H9 (cell line): ENCODE measurements at regions not wholly inside any gene's neighbourhood (a gene's known extent, or its start where the extent isn't known, plus 50 kb on each side); places are given as distances from the start of the nearest gene placed in this dataset.

Experiments
- DNase-seq: peaks from one replicate; pipeline ENCODE4 v3.0.0-alpha.2; 2017
- H2AFZ ChIP-seq: one replicate; pipeline ENCODE4 v1.6.1; 2013; ENCODE audit warnings: mild to moderate bottlenecking, low read length, control low read depth, moderate library complexity
- H2AK5ac ChIP-seq: 2 replicates; pipeline ENCODE4 v1.6.1; 2013; ENCODE audit warnings: low read length, control low read depth, mixed read lengths; ENCODE audit not compliant: insufficient read length
- H2BK120ac ChIP-seq: one replicate; pipeline ENCODE4 v1.6.1; 2013; ENCODE audit warnings: low read depth, mild to moderate bottlenecking, low read length, control low read depth, inconsistent platforms; ENCODE audit not compliant: poor library complexity, severe bottlenecking
- H2BK12ac ChIP-seq: 2 replicates; pipeline ENCODE4 v1.6.1; 2013; ENCODE audit warnings: low read length, control low read depth, mixed read lengths, low read depth; ENCODE audit not compliant: insufficient read length
- H2BK15ac ChIP-seq: 2 replicates; pipeline ENCODE4 v1.6.1; 2013; ENCODE audit warnings: low read depth, low read length, control low read depth
- H2BK20ac ChIP-seq: one replicate; pipeline ENCODE4 v1.6.1; 2013; ENCODE audit warnings: low read depth, mild to moderate bottlenecking, low read length, control low read depth, inconsistent platforms; ENCODE audit not compliant: poor library complexity, severe bottlenecking
- H2BK5ac ChIP-seq: 2 replicates; pipeline ENCODE4 v1.6.1; 2013; ENCODE audit warnings: low read length, control low read depth, mixed read lengths; ENCODE audit not compliant: insufficient read length
- H3K14ac ChIP-seq: 2 replicates; pipeline ENCODE4 v1.6.1; 2013; ENCODE audit warnings: low read length, control low read depth; ENCODE audit not compliant: insufficient read depth
- H3K18ac ChIP-seq: 2 replicates; pipeline ENCODE4 v1.6.1; 2013; ENCODE audit warnings: low read depth, mild to moderate bottlenecking, mixed read lengths, low read length, control low read depth; ENCODE audit not compliant: insufficient read length
- H3K23ac ChIP-seq: 2 replicates; pipeline ENCODE4 v1.6.1; 2013; ENCODE audit warnings: low read length, control low read depth, mixed read lengths, low read depth; ENCODE audit not compliant: insufficient read length
- H3K23me2 ChIP-seq: 2 replicates; pipeline ENCODE4 v1.6.1; 2013; ENCODE audit warnings: low read depth, mild to moderate bottlenecking, mixed read lengths, low read length, control low read depth; ENCODE audit not compliant: insufficient read length, poor library complexity, severe bottlenecking
- H3K27ac ChIP-seq: 2 replicates; pipeline ENCODE4 v1.5.1; 2013; ENCODE audit warnings: low read length, control low read depth, mixed read lengths, low read depth; ENCODE audit not compliant: insufficient read length
- H3K27me3 ChIP-seq: 2 replicates; pipeline ENCODE4 v1.6.1; 2013; ENCODE audit warnings: low read length, control low read depth, inconsistent platforms; ENCODE audit not compliant: insufficient read depth
- H3K4ac ChIP-seq: 2 replicates; pipeline ENCODE4 v1.6.1; 2013; ENCODE audit warnings: low read depth, mild to moderate bottlenecking, control low read depth, inconsistent platforms, low read length, moderate library complexity
- H3K4me1 ChIP-seq: 2 replicates; pipeline ENCODE4 v1.6.1; 2013; ENCODE audit warnings: low read length, control low read depth, inconsistent platforms; ENCODE audit not compliant: insufficient read depth
- H3K4me2 ChIP-seq: 2 replicates; pipeline ENCODE4 v1.6.1; 2013; ENCODE audit warnings: low read length, control low read depth, mixed read lengths; ENCODE audit not compliant: insufficient read length, insufficient read depth
- H3K56ac ChIP-seq: 2 replicates; pipeline ENCODE4 v1.6.1; 2013; ENCODE audit warnings: low read depth, mild to moderate bottlenecking, mixed read lengths, low read length, control low read depth; ENCODE audit not compliant: insufficient read length
- H3K79me1 ChIP-seq: 2 replicates; pipeline ENCODE4 v1.6.1; 2013; ENCODE audit warnings: low read depth, mild to moderate bottlenecking, moderate library complexity, low read length, control low read depth, inconsistent platforms; ENCODE audit not compliant: insufficient read depth, poor library complexity, severe bottlenecking
- H3K79me2 ChIP-seq: 2 replicates; pipeline ENCODE4 v1.6.1; 2013; ENCODE audit warnings: low read length, control low read depth, inconsistent platforms; ENCODE audit not compliant: insufficient read depth
- H3K9ac ChIP-seq: 2 replicates; pipeline ENCODE4 v1.6.1; 2013; ENCODE audit warnings: low read length, control low read depth, mixed read lengths; ENCODE audit not compliant: insufficient read length; ENCODE audit errors: extremely low read depth
- H3K9me3 ChIP-seq: one replicate; pipeline ENCODE4 v1.6.1; 2013; ENCODE audit warnings: low read depth, low read length, inconsistent platforms; ENCODE audit not compliant: control insufficient read depth
- H3T11ph ChIP-seq: one replicate; pipeline ENCODE4 v1.6.1; 2013; ENCODE audit warnings: mild to moderate bottlenecking, low read length, control low read depth, inconsistent platforms
- H4K20me1 ChIP-seq: one replicate; pipeline ENCODE4 v1.6.1; 2013; ENCODE audit not compliant: control insufficient read depth, insufficient read length, insufficient read depth
- H4K5ac ChIP-seq: 2 replicates; pipeline ENCODE4 v1.6.1; 2013; ENCODE audit warnings: low read depth, mild to moderate bottlenecking, mixed read lengths, low read length, control low read depth; ENCODE audit not compliant: insufficient read length
- H4K8ac ChIP-seq: replicated peaks from 2 replicates; pipeline ENCODE4 v1.6.1; 2013; ENCODE audit warnings: low read length, control low read depth, mixed read lengths, low read depth; ENCODE audit not compliant: insufficient read length
- H4K91ac ChIP-seq: 2 replicates; pipeline ENCODE4 v1.6.1; 2013; ENCODE audit warnings: low read depth, mild to moderate bottlenecking, moderate library complexity, mixed read lengths, low read length, control low read depth; ENCODE audit not compliant: insufficient read length
- H3K27ac Mint-ChIP-seq, 3 experiments: 2 replicates in 2 of 3; 3 replicates in 1 of 3; pipeline ENCODE4 v1.8.0; 2020 to 2021; ENCODE audit warnings: mixed read lengths in 3 of 3, mild to moderate bottlenecking in 1 of 3, moderate library complexity in 1 of 3
- H3K27me3 Mint-ChIP-seq: 2 replicates; pipeline ENCODE4 v1.8.0; 2021; ENCODE audit warnings: low read depth, mild to moderate bottlenecking, moderate library complexity, mixed read lengths
- H3K36me3 Mint-ChIP-seq, 3 experiments: 2 replicates in 2 of 3; 3 replicates in 1 of 3; pipeline ENCODE4 v1.8.0; 2020 to 2021; ENCODE audit warnings: low read depth in 3 of 3, mixed read lengths in 3 of 3; ENCODE audit not compliant: insufficient read depth in 1 of 3
- H3K4me1 Mint-ChIP-seq, 2 experiments: 2 replicates each; pipeline ENCODE4 v1.8.0; 2020; ENCODE audit warnings: mixed read lengths in 2 of 2
- H3K4me3 Mint-ChIP-seq, 2 experiments: 2 replicates in 1 of 2; 3 replicates in 1 of 2; pipeline ENCODE4 v1.8.0; 2020 to 2021; ENCODE audit warnings: mild to moderate bottlenecking in 2 of 2, mixed read lengths in 2 of 2, moderate library complexity in 1 of 2
- H3K9me3 Mint-ChIP-seq, 2 experiments: 2 replicates in 1 of 2; 3 replicates in 1 of 2; pipeline ENCODE4 v1.8.0; 2020; ENCODE audit warnings: mild to moderate bottlenecking in 2 of 2, mixed read lengths in 2 of 2, moderate library complexity in 1 of 2
- CTCF ChIP-seq: fragments of 200-600 bp; sonication (generic); conservative IDR thresholded peaks from 3 replicates; pipeline ENCODE4 v1.8.0; 2021; ENCODE audit warnings: antibody characterized with exemption, mild to moderate bottlenecking
- WGBS: extraction: QIAGEN DNeasy Blood & Tissue Kit; methylation state at CpG from one replicate; pipeline ENCODE4 v1.1.7; 2013; ENCODE audit warnings: missing lambda C conversion rate, low lambda C conversion rate, mixed read lengths; ENCODE audit not compliant: insufficient read length; ENCODE audit errors: extremely low coverage; 5-methylcytosine and 5-hydroxymethylcytosine counted together

GRCh38 chr11:116065191-116065895 lies 561.1 kb upstream of the CADM1 start:
- no peak overlapping the region for H3K9ac ChIP-seq
- no peak overlapping the region for H3K23ac ChIP-seq
- H3K79me1 ChIP-seq: no peaks in the 10 kb centered on the region
- Mint-ChIP-seq H3K27ac (peak overlapping the region in 1 of 3 experiments; percentile 40; a peak in 1 of 7 replicates), H3K36me3 (no peaks in the 10 kb centered on the region), H3K27me3 (peaks cover 59% of the 10 kb centered on the region), H3K9me3 (no peaks in the 10 kb centered on the region), H3K4me3 (no peak overlapping the region), H3K4me1 (peaks cover 7 to 16% of the 10 kb centered on the region in 2 experiments)
- no peak overlapping the region for H2BK120ac ChIP-seq
- no peak for TF ChIP-seq CTCF
- no peak overlapping the region for H4K91ac ChIP-seq
- no peak overlapping the region for H3K4me2 ChIP-seq
- no peaks in the 10 kb centered on the region; the same call in 1 of the 2 replicates for H3K27me3 ChIP-seq
- no peak overlapping the region for H4K8ac ChIP-seq
- H2AK5ac ChIP-seq: no peak overlapping the region
- no peak overlapping the region for H2BK5ac ChIP-seq
- no peak overlapping the region for H3K27ac ChIP-seq
- no peak overlapping the region for H2BK20ac ChIP-seq
- H3K9me3 ChIP-seq: no peaks in the 10 kb centered on the region
- no peaks in the 10 kb centered on the region for H3K23me2 ChIP-seq
- no CpG with 5 or more reads among the region's 10 CpGs for WGBS
- H3K4ac ChIP-seq: no peak overlapping the region
- no peaks in the 10 kb centered on the region for H3K79me2 ChIP-seq
- H3T11ph ChIP-seq: no peak overlapping the region
- peaks cover 2% of the 10 kb centered on the region for H4K20me1 ChIP-seq
- DNase-seq: no peak
- H2AFZ ChIP-seq: no peak overlapping the region
- no peaks in the 10 kb centered on the region; the same call in 1 of the 2 replicates for H3K4me1 ChIP-seq
- no peak overlapping the region for H4K5ac ChIP-seq
- no peak overlapping the region for H3K18ac ChIP-seq
- H2BK12ac ChIP-seq: no peak overlapping the region
- no peak overlapping the region for H2BK15ac ChIP-seq
- H3K14ac ChIP-seq: no peak overlapping the region; the same call in 1 of the 2 replicates
- no peak overlapping the region for H3K56ac ChIP-seq
